ENCODE measurements at regions not wholly inside any gene's neighbourhood (a gene's known extent, or its start where the extent isn't known, plus 50 kb on each side); places are given as distances from the start of the nearest gene placed in this dataset.
"Not testable (repeated sequence)": the region's sequence is repeated elsewhere in the genome, so short reads cannot be mapped to it uniquely, and the experiment has no call there.

DNA sequence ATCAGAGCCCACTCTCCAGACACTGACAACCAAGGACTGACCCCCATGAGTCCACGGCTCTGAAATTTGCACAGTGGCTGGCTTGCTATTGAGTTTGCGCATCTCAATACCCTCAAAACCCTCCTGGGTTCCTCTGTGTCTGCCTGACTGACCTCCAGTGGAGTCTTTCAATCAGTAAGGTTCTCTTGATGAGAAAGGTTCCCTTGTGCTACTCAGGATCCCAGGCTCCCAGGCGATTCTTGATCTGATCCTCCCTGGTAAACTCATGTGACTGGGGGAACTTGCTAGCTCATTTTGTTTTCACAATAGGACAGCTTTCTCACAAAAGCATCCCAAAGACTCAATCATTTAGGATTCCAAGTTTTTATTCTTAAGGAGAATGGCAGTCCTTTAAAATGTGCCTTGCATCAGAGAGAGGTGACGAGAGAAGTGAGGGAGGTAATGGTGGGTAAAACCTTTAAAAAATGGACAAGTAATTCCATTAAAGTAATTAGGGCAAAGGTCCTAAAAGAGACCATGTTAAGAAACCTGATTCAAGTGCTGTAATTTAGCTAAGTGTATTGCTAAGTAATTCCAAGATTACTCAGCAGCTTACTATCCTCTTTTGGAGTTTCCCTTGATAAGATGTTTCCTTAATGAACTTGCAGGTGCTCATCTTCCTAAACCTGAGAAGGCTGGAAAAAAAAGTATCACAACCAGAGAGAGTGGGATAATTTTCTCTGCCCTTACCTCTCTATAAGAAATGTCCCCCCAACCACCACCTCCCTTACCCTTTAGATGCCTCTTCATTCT, 304.7 kb upstream of the SGK1 start:
- DNase-seq (ENCODE audit: extremely low read depth, low read depth): no peak
- H3K4me3 ChIP-seq (replicated peaks; ENCODE audit: low read depth, low read length): no peak overlapping the region
- TF ChIP-seq CTCF (IDR thresholded peaks at IDR 0.05; ENCODE audit: low read depth, low read length, missing control alignments): no peak

- no peak overlapping the region for H3K4me3 ChIP-seq (replicated peaks; ENCODE audit: low read depth, low read length)
- TF ChIP-seq CTCF (IDR thresholded peaks at IDR 0.05; ENCODE audit: low read depth, low read length, missing control alignments): no peak
- DNase-seq (ENCODE audit: extremely low read depth, low read depth): no peak
Observed at GRCh38 chr6:134621858-134622257, 303.9 kb upstream of the SGK1 start.

DNA sequence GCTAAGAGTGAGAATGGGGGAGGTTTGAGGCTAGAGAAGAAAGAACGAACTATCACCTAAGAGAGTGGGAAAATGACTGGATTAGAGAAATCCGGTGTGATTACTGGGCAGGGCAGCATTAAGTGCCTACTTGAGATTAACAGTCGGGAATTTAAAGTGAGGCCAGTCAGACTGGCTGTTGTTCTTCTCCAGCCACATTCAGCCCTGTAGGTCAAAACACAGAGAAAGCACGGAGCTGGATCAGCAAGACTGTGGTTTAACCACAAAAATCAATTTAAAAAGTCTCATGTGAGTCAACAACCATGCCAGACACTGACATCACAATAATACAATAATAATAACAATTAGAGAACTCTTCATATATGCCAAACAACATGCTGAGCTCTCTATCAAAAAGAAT, 301.9 kb upstream of the SGK1 start:
- no peak for DNase-seq (ENCODE audit: extremely low read depth, low read depth)
- H3K4me3 ChIP-seq (replicated peaks; ENCODE audit: low read depth, low read length): no peak overlapping the region
- no peak for TF ChIP-seq CTCF (IDR thresholded peaks at IDR 0.05; ENCODE audit: low read depth, low read length, missing control alignments)

DNA sequence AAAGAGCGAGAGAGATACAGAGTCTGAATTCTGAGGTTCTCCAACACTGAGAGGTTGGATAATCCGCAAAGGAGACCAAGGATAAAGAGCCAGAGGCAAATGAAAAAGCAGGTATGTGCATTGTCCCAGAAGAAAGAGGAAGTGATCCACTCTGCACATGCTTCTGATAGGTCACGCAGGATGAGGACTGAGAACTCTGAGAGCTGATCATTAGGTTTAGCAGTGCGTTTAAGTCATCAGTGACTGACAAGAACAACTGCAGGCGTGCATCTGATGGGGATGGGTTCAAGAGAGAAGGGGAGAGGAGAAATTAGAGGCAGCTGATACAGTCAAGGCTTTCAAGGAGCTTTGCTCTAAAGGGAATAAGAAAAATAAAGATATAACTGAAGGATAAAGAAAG, 301.2 kb upstream of the SGK1 start:
- H3K4me3 ChIP-seq (replicated peaks; ENCODE audit: low read depth, low read length): no peak overlapping the region
- no peak for DNase-seq (ENCODE audit: extremely low read depth, low read depth)
- no peak for TF ChIP-seq CTCF (IDR thresholded peaks at IDR 0.05; ENCODE audit: low read depth, low read length, missing control alignments)

- DNase-seq (ENCODE audit: extremely low read depth, low read depth): no peak
- no peak overlapping the region for H3K4me3 ChIP-seq (replicated peaks; ENCODE audit: low read depth, low read length)
- no peak for TF ChIP-seq CTCF (IDR thresholded peaks at IDR 0.05; ENCODE audit: low read depth, low read length, missing control alignments)
Observed at GRCh38 chr6:134614606-134615485, 296.9 kb upstream of the SGK1 start.

GRCh38 chr6:134612128-134612527, 294.2 kb upstream of the SGK1 start:
- not testable (repeated sequence) for DNase-seq (ENCODE audit: extremely low read depth, low read depth); H3K4me3 ChIP-seq (replicated peaks; ENCODE audit: low read depth, low read length)

DNA sequence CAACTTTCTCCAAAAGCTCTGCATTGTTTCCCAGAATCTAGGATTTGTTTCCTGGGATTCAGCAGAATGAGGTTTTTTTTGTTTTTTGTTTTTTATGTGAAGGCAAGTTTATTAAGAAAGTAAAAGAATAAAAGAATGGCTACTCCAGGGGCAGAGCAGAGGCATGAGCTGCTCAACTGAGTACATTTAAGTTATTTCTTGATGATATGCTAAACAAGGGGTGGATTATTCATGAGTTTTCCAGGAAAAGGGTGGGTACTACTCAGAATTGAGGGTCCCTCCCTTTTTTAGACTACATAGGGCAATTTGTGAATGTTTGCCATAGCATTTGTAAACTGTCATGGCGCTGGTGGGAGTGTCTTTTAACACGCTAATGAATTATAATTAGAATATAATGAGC, 292.5 kb upstream of the SGK1 start:
- no peak overlapping the region for H3K4me3 ChIP-seq (replicated peaks; ENCODE audit: low read depth, low read length)
- no peak for TF ChIP-seq CTCF (IDR thresholded peaks at IDR 0.05; ENCODE audit: low read depth, low read length, missing control alignments)
- DNase-seq (ENCODE audit: extremely low read depth, low read depth): no peak

Measured in HFF-Myc (cell line).